DOHH2 (cell line): ENCODE measurements at regions not wholly inside any gene's neighbourhood (a gene's known extent, or its start where the extent isn't known, plus 50 kb on each side); places are given as distances from the start of the nearest gene placed in this dataset.

ENCODE experiments used
- H3F3A ChIP-seq: fragments of 200-600 bp; sonication (generic), shearing (Covaris generic); 2 replicates; pipeline ENCODE4 v1.6.0; 2016; ENCODE audit warnings: antibody characterized with exemption, mild to moderate bottlenecking; ENCODE audit not compliant: control insufficient read depth, insufficient read depth
- H3K27ac ChIP-seq: fragments of 200-600 bp; sonication (generic); 2 replicates; pipeline ENCODE4 v1.5.1; 2014; ENCODE audit warnings: low read depth, mild to moderate bottlenecking, low read length, moderate library complexity
- H3K27me3 ChIP-seq: fragments of 200-600 bp; sonication (generic); 2 replicates; pipeline ENCODE4 v1.6.1; 2014; ENCODE audit warnings: mild to moderate bottlenecking, low read length, mixed read lengths; ENCODE audit not compliant: control insufficient read depth
- H3K36me3 ChIP-seq: fragments of 200-600 bp; sonication (generic); 2 replicates; pipeline ENCODE4 v1.6.1; 2014; ENCODE audit warnings: mild to moderate bottlenecking, low read length, moderate library complexity, mixed read lengths; ENCODE audit not compliant: control insufficient read depth
- H3K4me1 ChIP-seq: fragments of 200-600 bp; sonication (generic); 2 replicates; pipeline ENCODE4 v1.6.1; 2014; ENCODE audit warnings: mild to moderate bottlenecking, low read length, mixed read lengths; ENCODE audit not compliant: control insufficient read depth
- H3K4me2 ChIP-seq: fragments of 200-600 bp; sonication (generic); 2 replicates; pipeline ENCODE4 v1.6.0; 2014; ENCODE audit warnings: mild to moderate bottlenecking, low read length, moderate library complexity
- H3K4me3 ChIP-seq: fragments of 200-600 bp; sonication (generic); 2 replicates; pipeline ENCODE4 v1.5.1; 2014; ENCODE audit warnings: mild to moderate bottlenecking, low read length, mixed read lengths
- H3K79me2 ChIP-seq: fragments of 200-600 bp; sonication (generic); 2 replicates; pipeline ENCODE4 v1.6.1; 2014; ENCODE audit warnings: mild to moderate bottlenecking, low read length, mixed read lengths; ENCODE audit not compliant: control insufficient read depth
- H3K9me2 ChIP-seq: fragments of 200-600 bp; sonication (generic); replicated peaks from 2 replicates; pipeline ENCODE4 v1.6.1; 2014; ENCODE audit warnings: mild to moderate bottlenecking, low read length, mixed read lengths; ENCODE audit not compliant: control insufficient read depth
- H3K9me3 ChIP-seq: fragments of 200-600 bp; sonication (generic); 2 replicates; pipeline ENCODE4 v1.6.1; 2014; ENCODE audit warnings: antibody characterized with exemption, low read length, mixed read lengths; ENCODE audit not compliant: control insufficient read depth, insufficient read depth
- H4K20me1 ChIP-seq: fragments of 200-600 bp; sonication (generic); 2 replicates; pipeline ENCODE4 v1.6.0; 2014; ENCODE audit warnings: low read depth, mild to moderate bottlenecking, antibody characterized with exemption, low read length, moderate library complexity; ENCODE audit not compliant: control insufficient read depth, insufficient read depth
- EZH2phosphoT487 ChIP-seq: fragments of 200-600 bp; sonication (generic); IDR thresholded peaks from 2 replicates; pipeline ENCODE4 v1.6.1; 2017; ENCODE audit warnings: borderline replicate concordance, mild to moderate bottlenecking, antibody characterized with exemption, low read length, moderate library complexity, mixed read lengths
- TF ChIP-seq, protein P1 (sequence below): fragments of 200-600 bp; sonication (generic); IDR thresholded peaks from one replicate; pipeline ENCODE4 v1.5.1; 2014; ENCODE audit warnings: antibody characterized with exemption, mild to moderate bottlenecking, low read depth, low read length; ENCODE audit not compliant: poor library complexity, severe bottlenecking

GRCh38 chr1:56188221-56188620 is 391.1 kb downstream of the PLPP3 start:
- H3F3A ChIP-seq: no peaks in the 10 kb centered on the region
- no peaks in the 10 kb centered on the region for H3K79me2 ChIP-seq
- H3K27ac ChIP-seq: no peak overlapping the region
- H3K27me3 ChIP-seq: no peaks in the 10 kb centered on the region
- H3K4me3 ChIP-seq: no peak overlapping the region
- H3K4me1 ChIP-seq: no peaks in the 10 kb centered on the region
- H4K20me1 ChIP-seq: no peaks in the 10 kb centered on the region
- no peaks in the 10 kb centered on the region for H3K9me3 ChIP-seq
- H3K9me2 ChIP-seq: no peaks in the 10 kb centered on the region
- no peak overlapping the region for H3K4me2 ChIP-seq
- TF ChIP-seq EZH2phosphoT487: no peak
- TF ChIP-seq, protein P1, sequence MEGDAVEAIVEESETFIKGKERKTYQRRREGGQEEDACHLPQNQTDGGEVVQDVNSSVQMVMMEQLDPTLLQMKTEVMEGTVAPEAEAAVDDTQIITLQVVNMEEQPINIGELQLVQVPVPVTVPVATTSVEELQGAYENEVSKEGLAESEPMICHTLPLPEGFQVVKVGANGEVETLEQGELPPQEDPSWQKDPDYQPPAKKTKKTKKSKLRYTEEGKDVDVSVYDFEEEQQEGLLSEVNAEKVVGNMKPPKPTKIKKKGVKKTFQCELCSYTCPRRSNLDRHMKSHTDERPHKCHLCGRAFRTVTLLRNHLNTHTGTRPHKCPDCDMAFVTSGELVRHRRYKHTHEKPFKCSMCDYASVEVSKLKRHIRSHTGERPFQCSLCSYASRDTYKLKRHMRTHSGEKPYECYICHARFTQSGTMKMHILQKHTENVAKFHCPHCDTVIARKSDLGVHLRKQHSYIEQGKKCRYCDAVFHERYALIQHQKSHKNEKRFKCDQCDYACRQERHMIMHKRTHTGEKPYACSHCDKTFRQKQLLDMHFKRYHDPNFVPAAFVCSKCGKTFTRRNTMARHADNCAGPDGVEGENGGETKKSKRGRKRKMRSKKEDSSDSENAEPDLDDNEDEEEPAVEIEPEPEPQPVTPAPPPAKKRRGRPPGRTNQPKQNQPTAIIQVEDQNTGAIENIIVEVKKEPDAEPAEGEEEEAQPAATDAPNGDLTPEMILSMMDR: no peak
- H3K36me3 ChIP-seq: no peaks in the 10 kb centered on the region

- no peaks in the 10 kb centered on the region for H3K4me1 ChIP-seq
- H3F3A ChIP-seq: no peaks in the 10 kb centered on the region
- no peak overlapping the region for H3K4me3 ChIP-seq
- no peak overlapping the region for H3K4me2 ChIP-seq
- H3K9me2 ChIP-seq: no peaks in the 10 kb centered on the region
- no peaks in the 10 kb centered on the region for H3K36me3 ChIP-seq
- H3K27me3 ChIP-seq: no peaks in the 10 kb centered on the region
- no peaks in the 10 kb centered on the region for H3K9me3 ChIP-seq
- H3K79me2 ChIP-seq: no peaks in the 10 kb centered on the region
- H4K20me1 ChIP-seq: no peaks in the 10 kb centered on the region
- H3K27ac ChIP-seq: no peak overlapping the region
- TF ChIP-seq, protein P1: no peak
- TF ChIP-seq EZH2phosphoT487: no peak
These were observed 392.0 kb downstream of the PLPP3 start for GRCh38 chr1:56187405-56187804.

DNA sequence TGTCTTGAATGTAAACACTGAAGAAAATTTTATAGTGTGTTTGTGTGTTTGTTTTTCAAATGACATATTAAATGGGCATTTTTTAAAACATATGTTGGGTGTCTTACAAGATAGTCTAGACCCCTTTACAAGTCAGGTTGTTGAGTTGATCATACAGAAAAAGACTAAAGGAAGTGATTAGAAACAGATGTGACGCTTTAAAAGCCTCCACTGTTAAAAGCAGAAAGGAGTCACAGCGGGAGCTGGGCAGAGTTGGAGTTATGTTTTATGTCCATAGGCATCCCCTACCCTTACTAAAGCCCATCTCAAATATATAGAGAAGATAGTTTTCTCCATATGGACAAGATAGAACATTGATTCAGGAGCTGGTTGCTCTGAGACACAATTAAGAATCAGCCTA is 393.9 kb downstream of the PLPP3 start:
- Histone ChIP-seq H3K27me3 (no peaks in the 10 kb centered on the region), H3K4me2 (no peak overlapping the region), H3K9me2 (no peaks in the 10 kb centered on the region), H3K36me3 (no peaks in the 10 kb centered on the region), H4K20me1 (no peaks in the 10 kb centered on the region), H3K4me3 (no peak overlapping the region), H3K9me3 (no peaks in the 10 kb centered on the region), H3F3A (no peaks in the 10 kb centered on the region), H3K79me2 (no peaks in the 10 kb centered on the region), H3K4me1 (no peaks in the 10 kb centered on the region), H3K27ac (no peak overlapping the region)
- no peak for TF ChIP-seq EZH2phosphoT487

- no peak overlapping the region for H3K4me2 ChIP-seq
- no peaks in the 10 kb centered on the region for H3K4me1 ChIP-seq
- no peaks in the 10 kb centered on the region for H3K9me3 ChIP-seq
- H3K27me3 ChIP-seq: no peaks in the 10 kb centered on the region
- TF ChIP-seq, protein P1: no peak
- no peak for TF ChIP-seq EZH2phosphoT487
- no peaks in the 10 kb centered on the region for H3K79me2 ChIP-seq
- no peaks in the 10 kb centered on the region for H3F3A ChIP-seq
- H3K27ac ChIP-seq: no peak overlapping the region
- H3K4me3 ChIP-seq: no peak overlapping the region
- H3K36me3 ChIP-seq: no peaks in the 10 kb centered on the region
- H4K20me1 ChIP-seq: no peaks in the 10 kb centered on the region
- H3K9me2 ChIP-seq: no peaks in the 10 kb centered on the region
These were observed 396.2 kb downstream of the PLPP3 start for GRCh38 chr1:56183151-56183550.
